ENCODE measurements at regions not wholly inside any gene's neighbourhood (a gene's known extent, or its start where the extent isn't known, plus 50 kb on each side); places are given as distances from the start of the nearest gene placed in this dataset.

- no peak overlapping the region for H3K4me3 ChIP-seq (ENCODE audit: insufficient read depth, low read depth, low read length, poor library complexity, severe bottlenecking)
- no peak for DNase-seq
- H3K36me3 ChIP-seq (ENCODE audit: control insufficient read depth, insufficient read depth, low read length): no peaks in the 10 kb centered on the region
- no peaks in the 10 kb centered on the region for H3K27me3 ChIP-seq (replicated peaks; ENCODE audit: control insufficient read depth, insufficient read depth, low read length, poor library complexity, severe bottlenecking)
- H3K27ac ChIP-seq (ENCODE audit: insufficient read depth, low read length, poor library complexity, severe bottlenecking): no peak overlapping the region
- no peaks in the 10 kb centered on the region for H3K9me3 ChIP-seq (ENCODE audit: control insufficient read depth, low read length)
- no peaks in the 10 kb centered on the region for H3K4me1 ChIP-seq (ENCODE audit: control insufficient read depth, insufficient read depth, low read length, poor library complexity, severe bottlenecking)
Measured at GRCh38 chr22:49192180-49192856, 635.4 kb downstream of the BRD1 start.

DNA sequence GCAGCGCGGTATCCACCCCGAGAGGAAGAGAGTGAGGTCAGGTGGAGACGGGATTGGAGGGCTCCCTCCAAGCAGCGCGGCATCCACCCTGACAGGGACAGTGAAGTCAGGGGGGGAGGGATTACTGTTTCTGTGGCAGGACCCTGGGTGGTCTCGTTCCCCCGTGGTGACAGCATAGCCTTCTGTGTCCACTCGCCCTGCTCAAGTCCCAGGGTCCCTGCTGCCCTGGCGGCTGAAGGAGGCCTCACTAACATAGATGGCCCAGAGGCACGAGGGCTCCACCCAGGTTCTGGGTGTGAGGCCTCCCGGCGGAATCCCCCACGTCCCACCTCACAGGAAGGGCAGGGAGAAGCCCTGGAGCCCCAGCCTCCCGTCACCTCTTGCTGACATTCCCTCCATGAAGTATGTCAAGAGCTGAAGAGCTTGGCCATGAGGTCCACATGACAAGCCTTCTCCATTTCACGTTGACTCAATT, 636.1 kb downstream of the BRD1 start:
- no peaks in the 10 kb centered on the region for H3K4me1 ChIP-seq (ENCODE audit: control insufficient read depth, insufficient read depth, low read length, poor library complexity, severe bottlenecking)
- H3K27ac ChIP-seq (ENCODE audit: insufficient read depth, low read length, poor library complexity, severe bottlenecking): no peak overlapping the region
- H3K27me3 ChIP-seq (replicated peaks; ENCODE audit: control insufficient read depth, insufficient read depth, low read length, poor library complexity, severe bottlenecking): no peaks in the 10 kb centered on the region
- H3K36me3 ChIP-seq (ENCODE audit: control insufficient read depth, insufficient read depth, low read length): no peaks in the 10 kb centered on the region
- H3K9me3 ChIP-seq (ENCODE audit: control insufficient read depth, low read length): no peaks in the 10 kb centered on the region
- DNase-seq: no peak
- no peak overlapping the region for H3K4me3 ChIP-seq (ENCODE audit: insufficient read depth, low read depth, low read length, poor library complexity, severe bottlenecking)

GRCh38 chr22:49190816-49191505, 636.7 kb downstream of the BRD1 start:
- Histone ChIP-seq H3K4me1 (ENCODE audit: control insufficient read depth, insufficient read depth, low read length, poor library complexity, severe bottlenecking) (no peaks in the 10 kb centered on the region), H3K4me3 (ENCODE audit: insufficient read depth, low read depth, low read length, poor library complexity, severe bottlenecking) (no peak overlapping the region), H3K27me3 (replicated peaks; ENCODE audit: control insufficient read depth, insufficient read depth, low read length, poor library complexity, severe bottlenecking) (no peaks in the 10 kb centered on the region), H3K27ac (ENCODE audit: insufficient read depth, low read length, poor library complexity, severe bottlenecking) (no peak overlapping the region), H3K36me3 (ENCODE audit: control insufficient read depth, insufficient read depth, low read length) (no peaks in the 10 kb centered on the region), H3K9me3 (ENCODE audit: control insufficient read depth, low read length) (no peaks in the 10 kb centered on the region)
- DNase-seq: no peak

GRCh38 chr22:49189871-49190270, 637.8 kb downstream of the BRD1 start:
- H3K27me3 ChIP-seq (replicated peaks; ENCODE audit: control insufficient read depth, insufficient read depth, low read length, poor library complexity, severe bottlenecking): no peaks in the 10 kb centered on the region

DNA sequence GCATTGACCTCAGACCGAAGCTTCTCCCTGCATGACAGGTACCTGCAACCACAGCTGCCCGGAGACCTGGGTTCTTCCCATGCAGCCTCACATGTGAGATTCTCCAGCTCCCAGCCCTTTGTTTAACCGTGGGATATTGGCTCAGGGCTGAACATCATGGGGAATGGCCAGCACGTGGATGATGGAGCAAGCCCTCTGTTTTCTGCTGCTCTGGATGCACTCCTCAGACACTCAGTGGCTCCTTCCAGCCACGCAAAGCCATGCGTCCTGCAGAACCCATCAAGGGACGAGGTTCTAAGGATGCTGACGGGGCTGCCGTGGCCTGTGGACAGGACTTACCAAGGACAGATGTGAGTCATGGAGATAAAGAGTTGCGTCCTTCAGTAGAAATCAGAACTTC, 639.1 kb downstream of the BRD1 start:
- Histone ChIP-seq H3K4me1 (ENCODE audit: control insufficient read depth, insufficient read depth, low read length, poor library complexity, severe bottlenecking) (no peaks in the 10 kb centered on the region), H3K27ac (ENCODE audit: insufficient read depth, low read length, poor library complexity, severe bottlenecking) (no peak overlapping the region), H3K9me3 (ENCODE audit: control insufficient read depth, low read length) (no peaks in the 10 kb centered on the region), H3K4me3 (ENCODE audit: insufficient read depth, low read depth, low read length, poor library complexity, severe bottlenecking) (no peak overlapping the region), H3K27me3 (replicated peaks; ENCODE audit: control insufficient read depth, insufficient read depth, low read length, poor library complexity, severe bottlenecking) (no peaks in the 10 kb centered on the region), H3K36me3 (ENCODE audit: control insufficient read depth, insufficient read depth, low read length) (no peaks in the 10 kb centered on the region)
- no peak for DNase-seq

More at GRCh38 chr22:49189871-49190270, 637.8 kb downstream of the BRD1 start:
- no peak overlapping the region for H3K4me3 ChIP-seq (ENCODE audit: insufficient read depth, low read depth, low read length, poor library complexity, severe bottlenecking)
- no peak for DNase-seq
- no peaks in the 10 kb centered on the region for H3K4me1 ChIP-seq (ENCODE audit: control insufficient read depth, insufficient read depth, low read length, poor library complexity, severe bottlenecking)
- H3K36me3 ChIP-seq (ENCODE audit: control insufficient read depth, insufficient read depth, low read length): no peaks in the 10 kb centered on the region
- H3K9me3 ChIP-seq (ENCODE audit: control insufficient read depth, low read length): no peaks in the 10 kb centered on the region
- no peak overlapping the region for H3K27ac ChIP-seq (ENCODE audit: insufficient read depth, low read length, poor library complexity, severe bottlenecking)

GRCh38 chr22:49188091-49188490, 639.6 kb downstream of the BRD1 start:
- Histone ChIP-seq H3K27me3 (replicated peaks; ENCODE audit: control insufficient read depth, insufficient read depth, low read length, poor library complexity, severe bottlenecking) (no peaks in the 10 kb centered on the region), H3K4me3 (ENCODE audit: insufficient read depth, low read depth, low read length, poor library complexity, severe bottlenecking) (no peak overlapping the region), H3K27ac (ENCODE audit: insufficient read depth, low read length, poor library complexity, severe bottlenecking) (no peak overlapping the region), H3K4me1 (ENCODE audit: control insufficient read depth, insufficient read depth, low read length, poor library complexity, severe bottlenecking) (no peaks in the 10 kb centered on the region), H3K9me3 (ENCODE audit: control insufficient read depth, low read length) (no peaks in the 10 kb centered on the region), H3K36me3 (ENCODE audit: control insufficient read depth, insufficient read depth, low read length) (no peaks in the 10 kb centered on the region)
- DNase-seq: no peak

DNA sequence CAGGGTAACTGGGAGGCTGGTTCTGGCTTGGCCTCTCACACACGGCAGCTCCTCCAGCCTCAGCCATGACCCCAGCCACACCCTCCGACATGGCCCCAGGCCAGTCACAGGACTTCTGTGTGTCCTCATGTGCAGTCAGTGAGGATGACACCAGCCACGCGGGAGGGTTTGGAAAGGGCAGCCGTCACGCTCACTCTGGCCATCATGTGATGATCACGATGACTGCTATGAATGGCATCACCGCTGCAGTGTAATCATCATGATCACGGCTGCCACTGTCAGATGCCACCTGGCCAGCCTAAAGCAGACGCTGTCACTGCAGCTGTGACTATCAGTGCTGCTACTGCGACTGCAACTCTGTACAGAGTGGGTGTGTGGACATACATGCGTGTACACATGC, 640.9 kb downstream of the BRD1 start:
- Histone ChIP-seq H3K4me1 (ENCODE audit: control insufficient read depth, insufficient read depth, low read length, poor library complexity, severe bottlenecking) (no peaks in the 10 kb centered on the region), H3K27me3 (replicated peaks; ENCODE audit: control insufficient read depth, insufficient read depth, low read length, poor library complexity, severe bottlenecking) (no peaks in the 10 kb centered on the region), H3K36me3 (ENCODE audit: control insufficient read depth, insufficient read depth, low read length) (no peaks in the 10 kb centered on the region), H3K9me3 (ENCODE audit: control insufficient read depth, low read length) (no peaks in the 10 kb centered on the region), H3K4me3 (ENCODE audit: insufficient read depth, low read depth, low read length, poor library complexity, severe bottlenecking) (no peak overlapping the region), H3K27ac (ENCODE audit: insufficient read depth, low read length, poor library complexity, severe bottlenecking) (no peak overlapping the region)
- no peak for DNase-seq

GRCh38 chr22:49186293-49186692, 641.4 kb downstream of the BRD1 start:
- Histone ChIP-seq H3K4me3 (ENCODE audit: insufficient read depth, low read depth, low read length, poor library complexity, severe bottlenecking) (no peak overlapping the region), H3K36me3 (ENCODE audit: control insufficient read depth, insufficient read depth, low read length) (no peaks in the 10 kb centered on the region), H3K27me3 (replicated peaks; ENCODE audit: control insufficient read depth, insufficient read depth, low read length, poor library complexity, severe bottlenecking) (no peaks in the 10 kb centered on the region), H3K27ac (ENCODE audit: insufficient read depth, low read length, poor library complexity, severe bottlenecking) (no peak overlapping the region), H3K4me1 (ENCODE audit: control insufficient read depth, insufficient read depth, low read length, poor library complexity, severe bottlenecking) (no peaks in the 10 kb centered on the region), H3K9me3 (ENCODE audit: control insufficient read depth, low read length) (no peaks in the 10 kb centered on the region)
- no peak for DNase-seq

GRCh38 chr22:49185312-49185969, 642.2 kb downstream of the BRD1 start:
- H3K27ac ChIP-seq (ENCODE audit: insufficient read depth, low read length, poor library complexity, severe bottlenecking): no peak overlapping the region
- no peaks in the 10 kb centered on the region for H3K27me3 ChIP-seq (replicated peaks; ENCODE audit: control insufficient read depth, insufficient read depth, low read length, poor library complexity, severe bottlenecking)
- no peaks in the 10 kb centered on the region for H3K36me3 ChIP-seq (ENCODE audit: control insufficient read depth, insufficient read depth, low read length)
- H3K4me3 ChIP-seq (ENCODE audit: insufficient read depth, low read depth, low read length, poor library complexity, severe bottlenecking): no peak overlapping the region
- H3K4me1 ChIP-seq (ENCODE audit: control insufficient read depth, insufficient read depth, low read length, poor library complexity, severe bottlenecking): no peaks in the 10 kb centered on the region
- no peak for DNase-seq
- H3K9me3 ChIP-seq (ENCODE audit: control insufficient read depth, low read length): no peaks in the 10 kb centered on the region

GRCh38 chr22:49184736-49185135, 642.9 kb downstream of the BRD1 start:
- Histone ChIP-seq H3K36me3 (ENCODE audit: control insufficient read depth, insufficient read depth, low read length) (no peaks in the 10 kb centered on the region), H3K27me3 (replicated peaks; ENCODE audit: control insufficient read depth, insufficient read depth, low read length, poor library complexity, severe bottlenecking) (no peaks in the 10 kb centered on the region)

More at GRCh38 chr22:49184736-49185135, 642.9 kb downstream of the BRD1 start:
- Histone ChIP-seq H3K27ac (ENCODE audit: insufficient read depth, low read length, poor library complexity, severe bottlenecking) (no peak overlapping the region), H3K4me3 (ENCODE audit: insufficient read depth, low read depth, low read length, poor library complexity, severe bottlenecking) (no peak overlapping the region), H3K4me1 (ENCODE audit: control insufficient read depth, insufficient read depth, low read length, poor library complexity, severe bottlenecking) (no peaks in the 10 kb centered on the region), H3K9me3 (ENCODE audit: control insufficient read depth, low read length) (no peaks in the 10 kb centered on the region)
- no peak for DNase-seq
